AG10803 (cell line): ENCODE measurements at regions not wholly inside any gene's neighbourhood (a gene's known extent, or its start where the extent isn't known, plus 50 kb on each side); places are given as distances from the start of the nearest gene placed in this dataset.

Experiments used
- DNase-seq: peaks from one replicate; pipeline ENCODE4 v3.0.0; 2010; ENCODE audit warnings: low read depth
- H3K4me3 ChIP-seq: 2 replicates; pipeline ENCODE4 v1.5.1; 2011; ENCODE audit warnings: mild to moderate bottlenecking, low read length, control low read depth
- TF ChIP-seq, protein P1 (sequence below): conservative IDR thresholded peaks from 2 replicates; pipeline ENCODE4 v1.5.1; 2011; ENCODE audit warnings: mild to moderate bottlenecking, low read length, control low read depth, inconsistent platforms

DNA sequence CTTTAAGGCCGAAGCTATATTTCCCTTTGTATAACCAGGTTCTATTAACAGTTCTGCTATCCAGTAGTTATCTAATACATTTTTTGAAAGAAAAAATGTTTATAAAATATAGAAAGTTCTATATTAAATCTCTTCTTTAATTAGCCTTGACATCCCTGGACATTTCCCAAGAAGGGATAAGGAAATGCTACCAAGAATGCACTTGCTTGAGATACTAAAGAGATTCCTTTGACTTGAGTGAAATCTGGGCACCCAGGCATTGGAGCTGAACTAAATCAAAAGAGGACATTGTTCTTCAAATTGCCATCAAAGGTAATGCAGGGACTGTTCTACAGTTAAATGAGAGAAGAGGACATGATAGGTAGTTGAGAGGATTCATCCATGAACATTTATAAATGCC is 535.9 kb upstream of the FAT3 start:
- TF ChIP-seq, protein P1, sequence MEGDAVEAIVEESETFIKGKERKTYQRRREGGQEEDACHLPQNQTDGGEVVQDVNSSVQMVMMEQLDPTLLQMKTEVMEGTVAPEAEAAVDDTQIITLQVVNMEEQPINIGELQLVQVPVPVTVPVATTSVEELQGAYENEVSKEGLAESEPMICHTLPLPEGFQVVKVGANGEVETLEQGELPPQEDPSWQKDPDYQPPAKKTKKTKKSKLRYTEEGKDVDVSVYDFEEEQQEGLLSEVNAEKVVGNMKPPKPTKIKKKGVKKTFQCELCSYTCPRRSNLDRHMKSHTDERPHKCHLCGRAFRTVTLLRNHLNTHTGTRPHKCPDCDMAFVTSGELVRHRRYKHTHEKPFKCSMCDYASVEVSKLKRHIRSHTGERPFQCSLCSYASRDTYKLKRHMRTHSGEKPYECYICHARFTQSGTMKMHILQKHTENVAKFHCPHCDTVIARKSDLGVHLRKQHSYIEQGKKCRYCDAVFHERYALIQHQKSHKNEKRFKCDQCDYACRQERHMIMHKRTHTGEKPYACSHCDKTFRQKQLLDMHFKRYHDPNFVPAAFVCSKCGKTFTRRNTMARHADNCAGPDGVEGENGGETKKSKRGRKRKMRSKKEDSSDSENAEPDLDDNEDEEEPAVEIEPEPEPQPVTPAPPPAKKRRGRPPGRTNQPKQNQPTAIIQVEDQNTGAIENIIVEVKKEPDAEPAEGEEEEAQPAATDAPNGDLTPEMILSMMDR = no peak
- H3K4me3 ChIP-seq = no peak overlapping the region
- DNase-seq = no peak

DNA sequence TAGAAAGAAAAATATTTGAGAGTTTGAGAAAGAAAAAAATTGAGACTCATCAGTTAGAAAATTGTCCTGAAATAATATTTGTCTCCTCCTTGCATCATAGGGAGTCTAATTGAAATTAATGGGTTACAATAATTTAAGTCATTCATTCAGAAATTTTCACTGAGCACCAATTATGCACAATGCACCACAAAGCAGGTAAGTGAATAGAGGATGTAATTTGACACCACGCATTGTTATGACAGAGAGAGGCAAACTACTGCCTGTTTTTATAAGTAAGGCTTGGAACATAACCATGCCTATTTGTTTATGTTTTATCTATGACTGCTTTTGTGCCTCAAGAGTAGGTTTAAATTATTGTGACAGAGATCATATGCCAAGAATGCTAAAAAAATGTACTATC is 537.9 kb upstream of the FAT3 start:
- H3K4me3 ChIP-seq = no peak overlapping the region
- DNase-seq = no peak
- TF ChIP-seq, protein P1 = no peak

DNA sequence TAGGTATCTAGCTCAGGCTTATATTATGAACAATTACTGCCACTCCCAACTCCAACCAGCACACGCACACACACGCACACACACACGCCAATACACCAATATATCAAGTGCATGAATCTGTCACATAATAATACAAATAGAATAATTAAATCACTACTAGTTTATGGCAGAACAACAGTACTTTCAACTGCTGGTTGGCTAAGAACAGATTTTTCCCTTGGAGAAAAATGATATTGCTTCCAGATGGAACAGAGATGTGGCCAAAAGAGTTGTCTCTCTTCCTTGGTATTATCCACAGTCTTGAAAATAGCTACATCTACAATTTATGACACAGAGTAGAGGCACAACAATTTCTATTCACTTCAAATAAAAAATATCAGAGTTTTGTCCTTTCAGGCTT is 538.3 kb upstream of the FAT3 start:
- H3K4me3 ChIP-seq = no peak overlapping the region
- TF ChIP-seq, protein P1 = no peak
- no peak for DNase-seq

DNA sequence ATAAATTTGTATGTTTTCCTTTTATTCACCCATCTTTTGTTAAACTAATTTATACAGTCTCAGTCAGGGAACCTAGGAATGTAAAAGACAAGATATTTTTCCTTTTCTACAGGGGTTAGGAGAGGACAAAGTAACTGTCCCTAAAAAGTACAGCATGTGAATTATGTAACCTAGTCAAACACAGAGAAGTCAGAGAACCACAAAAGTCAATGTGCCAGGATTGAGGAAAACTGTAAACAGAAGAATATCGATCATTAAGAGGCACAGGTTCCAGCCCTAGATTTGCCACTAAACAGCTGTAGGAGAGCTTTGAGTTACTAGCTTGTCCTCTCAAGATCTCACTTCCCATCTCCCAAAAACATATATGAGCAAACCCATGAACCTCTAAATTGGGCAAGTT is 550.9 kb upstream of the FAT3 start:
- TF ChIP-seq, protein P1 = no peak
- no peak for DNase-seq
- no peak overlapping the region for H3K4me3 ChIP-seq

DNA sequence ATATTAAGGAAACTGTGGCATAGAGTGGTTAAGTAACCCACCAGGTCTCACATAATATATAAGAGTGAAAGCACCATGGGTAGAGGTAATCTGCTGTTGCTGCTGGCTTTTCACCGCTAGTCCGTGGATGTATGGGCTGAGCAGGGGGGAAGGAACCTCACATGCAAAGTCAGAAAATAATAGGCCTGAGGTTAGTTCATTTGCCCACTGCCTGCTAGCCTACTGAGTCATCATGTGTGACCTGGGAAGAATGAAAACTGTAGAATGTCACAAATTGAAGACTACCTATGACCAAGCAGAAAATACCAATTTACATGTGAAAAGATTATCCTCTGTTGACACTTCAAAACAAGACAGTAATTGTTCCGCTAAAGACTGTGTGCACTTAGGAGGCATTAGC is 560.1 kb upstream of the FAT3 start:
- TF ChIP-seq, protein P1 = no peak
- no peak for DNase-seq
- no peak overlapping the region for H3K4me3 ChIP-seq

DNA sequence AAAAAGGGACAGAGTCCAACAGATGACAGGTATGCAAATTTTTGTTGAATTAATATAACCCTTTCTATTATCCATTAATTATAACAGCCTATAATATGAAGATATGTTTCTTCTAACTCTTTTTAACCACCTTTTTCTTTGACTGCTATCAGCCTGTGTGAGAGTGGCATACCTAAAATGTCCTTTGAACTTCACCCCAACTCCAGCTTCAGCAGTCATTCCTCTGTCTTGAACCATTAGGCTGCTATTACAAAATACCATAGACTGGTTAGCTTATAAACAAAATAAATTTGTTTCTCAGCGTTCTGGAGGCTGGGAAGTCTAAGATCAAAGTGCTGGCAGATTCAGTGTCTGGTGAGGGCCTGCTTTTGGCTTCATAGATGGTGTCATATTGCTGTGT is 564.6 kb upstream of the FAT3 start:
- TF ChIP-seq, protein P1 = no peak

DNA sequence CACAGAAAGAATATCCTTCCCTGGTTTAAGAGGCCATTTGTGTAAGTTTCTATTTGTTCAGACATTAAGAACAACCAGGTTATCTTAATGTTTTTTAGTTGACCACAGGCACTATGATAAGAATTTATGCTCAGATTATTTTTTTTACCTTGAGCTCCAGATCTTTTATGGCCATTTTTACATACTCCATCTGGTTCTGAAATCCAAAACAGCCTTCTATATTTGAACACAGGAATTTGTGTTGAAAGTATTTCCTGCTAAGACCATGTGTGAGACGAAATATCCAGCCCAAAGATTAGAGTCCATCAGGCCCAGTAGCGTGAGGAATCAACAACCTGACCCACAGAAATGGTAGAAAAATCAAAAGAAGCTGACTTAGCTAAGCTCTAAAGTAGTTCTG is 569.9 kb upstream of the FAT3 start:
- no peak for DNase-seq
- H3K4me3 ChIP-seq = no peak overlapping the region
- TF ChIP-seq, protein P1 = no peak

More for the DNA sequence above, 564.6 kb upstream of the FAT3 start:
- no peak overlapping the region for H3K4me3 ChIP-seq
- DNase-seq = no peak
